Transverse colon (tissue), 4 donors: ENCODE measurements at regions not wholly inside any gene's neighbourhood (a gene's known extent, or its start where the extent isn't known, plus 50 kb on each side); places are given as distances from the start of the nearest gene placed in this dataset.

Source experiments
- DNase-seq: peaks from one replicate; pipeline ENCODE4 v3.0.0-alpha.2; 2019
- H3K27ac ChIP-seq, 4 donors: fragments of 200-600 bp; sonication (generic); 2 replicates each; pipeline ENCODE4 v1.5.1; 2016 to 2018; ENCODE audit warnings: inconsistent platforms in 4 of 4
- H3K27me3 ChIP-seq: fragments of 200-600 bp; sonication (generic); 2 replicates; pipeline ENCODE4 v1.5.1; 2017; ENCODE audit warnings: inconsistent platforms
- H3K36me3 ChIP-seq, 4 donors: fragments of 200-600 bp; sonication (generic); 2 replicates each; pipeline ENCODE4 v1.5.1; 2017 to 2019; ENCODE audit warnings: inconsistent platforms in 4 of 4
- H3K4me1 ChIP-seq, 4 donors: fragments of 200-600 bp; sonication (generic); 2 replicates each; pipeline ENCODE4 v1.5.1; 2017 to 2020; ENCODE audit warnings: inconsistent platforms in 4 of 4
- H3K4me3 ChIP-seq, 4 donors: fragments of 200-600 bp; sonication (generic); 1 replicate in 1 of 4; 2 replicates in 3 of 4; pipeline versions ENCODE4 v1.5.1 to v1.6.1; 2017 to 2019; ENCODE audit warnings: inconsistent platforms in 4 of 4
- H3K9me3 ChIP-seq, 2 donors: fragments of 200-600 bp; sonication (generic); 2 replicates each; pipeline ENCODE4 v1.5.1; 2017 to 2019; ENCODE audit warnings: inconsistent platforms in 2 of 2
- CTCF ChIP-seq, 5 experiments: fragments of 200-600 bp in 3 of 5; fragments of 450-650 bp in 2 of 5; sonication (generic) in 3 of 5; IDR thresholded peaks; 1 replicate in 2 of 5; 2 replicates in 3 of 5; pipeline ENCODE4 v1.5.1; 2016 to 2017; ENCODE audit warnings: antibody characterized with exemption in 5 of 5, inconsistent platforms in 3 of 5, mild to moderate bottlenecking in 2 of 5, moderate library complexity in 1 of 5
- EP300 ChIP-seq: sonication (generic); formaldehyde crosslinking; IDR thresholded peaks from one replicate; pipeline ENCODE4 v1.6.1; 2017; ENCODE audit warnings: antibody characterized with exemption, low read depth
- POLR2A ChIP-seq: fragments of 450-650 bp; IDR thresholded peaks from one replicate; pipeline ENCODE4 v1.6.1; 2016; ENCODE audit warnings: antibody characterized with exemption, mild to moderate bottlenecking, moderate library complexity
- POLR2AphosphoS5 ChIP-seq, 3 donors: sonication (generic); formaldehyde crosslinking; IDR thresholded peaks; one replicate each; pipeline ENCODE4 v1.6.1; 2016; ENCODE audit warnings: antibody characterized with exemption in 3 of 3
- WGBS, 2 donors: methylation state at CpG; one replicate each; pipeline ENCODE4 v1.1.5; 2018; ENCODE audit warnings: low coverage in 1 of 2; 5-methylcytosine and 5-hydroxymethylcytosine counted together
- in situ Hi-C, 4 donors: fragments of 200-750 bp; cut with MboI; loops; one replicate each; pipeline versions ENCODE4 v1.15.0 to v1.15.1; 2017; ENCODE audit warnings: low sequenced_read_pairs in 3 of 4, low pct_ligation_motif_present in 1 of 4, low pct_unique_long_range_greater_than_20kb in 1 of 4
- intact Hi-C: fragments of 100-400 bp; cut with DNase I; formaldehyde crosslinking; loops from one replicate; pipeline ENCODE4 v1.15.1; 2023; ENCODE audit warnings: low total_unique reads

GRCh38 chr10:42513921-42514320 lies 124.4 kb downstream of the ZNF33B start:
- Histone ChIP-seq H3K4me1 (no peaks in the 10 kb centered on the region), H3K36me3 (no peaks in the 10 kb centered on the region), H3K27ac (no peak overlapping the region), H3K9me3 (peaks cover 79 to 84% of the 10 kb centered on the region in 2 donors), H3K4me3 (no peak overlapping the region), H3K27me3 (no peaks in the 10 kb centered on the region)
- 94 to 97% methylated on average over 3 of the region's 3 CpGs for WGBS, 2 donors
- intact Hi-C loops (no loop called here), in situ Hi-C loops (no loop called here)
- no peak for DNase-seq
- no peak for TF ChIP-seq CTCF (IDR thresholded peaks at IDR 0.05)
- no peak for TF ChIP-seq POLR2A
- TF ChIP-seq POLR2AphosphoS5 (IDR thresholded peaks at IDR 0.05), result no peak
- TF ChIP-seq EP300, result no peak

GRCh38 chr10:42491801-42492200 lies 146.6 kb downstream of the ZNF33B start:
- H3K9me3 ChIP-seq, result no peaks in the 10 kb centered on the region

GRCh38 chr10:42491001-42491592 lies 147.3 kb downstream of the ZNF33B start:
- 59 to 67% methylated on average over 2 of the region's 2 CpGs for WGBS, 2 donors
- Histone ChIP-seq H3K4me3 (no peak overlapping the region), H3K27me3 (no peaks in the 10 kb centered on the region), H3K36me3 (no peaks in the 10 kb centered on the region), H3K4me1 (no peaks in the 10 kb centered on the region), H3K27ac (no peak overlapping the region), H3K9me3 (no peaks in the 10 kb centered on the region)
- intact Hi-C loops (no loop called here), in situ Hi-C loops (no loop called here)
- TF ChIP-seq POLR2AphosphoS5 (IDR thresholded peaks at IDR 0.05), result no peak
- no peak for TF ChIP-seq EP300
- no peak for TF ChIP-seq CTCF (IDR thresholded peaks at IDR 0.05)
- TF ChIP-seq POLR2A, result no peak
- no peak for DNase-seq

More at GRCh38 chr10:42491801-42492200, 146.6 kb downstream of the ZNF33B start:
- 84 to 89% methylated on average over 3 of the region's 3 CpGs for WGBS, 2 donors
- Histone ChIP-seq H3K27ac (no peak overlapping the region), H3K27me3 (no peaks in the 10 kb centered on the region), H3K4me1 (no peaks in the 10 kb centered on the region), H3K36me3 (no peaks in the 10 kb centered on the region), H3K4me3 (no peak overlapping the region)
- DNase-seq, result no peak
- intact Hi-C loops (no loop called here), in situ Hi-C loops (no loop called here)
- TF ChIP-seq EP300 (no peak), CTCF (IDR thresholded peaks at IDR 0.05) (no peak), POLR2A (no peak), POLR2AphosphoS5 (IDR thresholded peaks at IDR 0.05) (no peak)

- no peak for DNase-seq
- no peaks in the 10 kb centered on the region for H3K9me3 ChIP-seq
- no peak overlapping the region for H3K27ac ChIP-seq
- H3K4me3 ChIP-seq, result no peak overlapping the region
- 32 to 57% methylated on average over 1 of the region's 1 CpG for WGBS, 2 donors
- H3K4me1 ChIP-seq, result no peaks in the 10 kb centered on the region
- no peaks in the 10 kb centered on the region for H3K27me3 ChIP-seq
- intact Hi-C loops (no loop called here), in situ Hi-C loops (no loop called here)
- no peaks in the 10 kb centered on the region for H3K36me3 ChIP-seq
- TF ChIP-seq EP300 (no peak), CTCF (IDR thresholded peaks at IDR 0.05) (no peak), POLR2AphosphoS5 (IDR thresholded peaks at IDR 0.05) (no peak), POLR2A (no peak)
These were observed 148.0 kb downstream of the ZNF33B start for GRCh38 chr10:42490368-42490767.
